ENCODE measurements at regions not wholly inside any gene's neighbourhood (a gene's known extent, or its start where the extent isn't known, plus 50 kb on each side); places are given as distances from the start of the nearest gene placed in this dataset.

- no peak for TF ChIP-seq TAF1 (IDR thresholded peaks at IDR 0.05; ENCODE audit: borderline replicate concordance, low read depth, low read length)
- no peak for TF ChIP-seq POLR2A (IDR thresholded peaks at IDR 0.05; ENCODE audit: low read depth, low read length)
These were observed 228.1 kb downstream of the SNRPN start for GRCh38 chr15:25182736-25183445.
